PC-3 (cell line): ENCODE measurements at regions not wholly inside any gene's neighbourhood (a gene's known extent, or its start where the extent isn't known, plus 50 kb on each side); places are given as distances from the start of the nearest gene placed in this dataset.

Source experiments
- CTCF ChIP-seq: fragments of 300-600 bp; sonication (generic); conservative IDR thresholded peaks from 2 replicates; pipeline ENCODE4 v1.5.1; 2017; ENCODE audit warnings: antibody characterized with exemption, low read depth, mild to moderate bottlenecking, low read length
- EZH2 ChIP-seq: fragments of 300-600 bp; sonication (generic); IDR thresholded peaks from one replicate; pipeline ENCODE4 v1.6.1; 2017; ENCODE audit warnings: antibody characterized with exemption, mild to moderate bottlenecking, low read length; ENCODE audit not compliant: unreplicated experiment

GRCh38 chr3:69687641-69688040, 51.6 kb upstream of the MITF start:
- TF ChIP-seq CTCF (no peak), EZH2 (no peak)
